ENCODE measurements at regions not wholly inside any gene's neighbourhood (a gene's known extent, or its start where the extent isn't known, plus 50 kb on each side); places are given as distances from the start of the nearest gene placed in this dataset.
"Not testable (repeated sequence)": the region's sequence is repeated elsewhere in the genome, so short reads cannot be mapped to it uniquely, and the experiment has no call there.

GRCh38 chr3:11713171-11713570 lies 69.5 kb upstream of the VGLL4 start:
- Histone ChIP-seq H3K27me3 (ENCODE audit: insufficient read depth, poor library complexity, severe bottlenecking) (no peaks in the 10 kb centered on the region), H3K27ac (ENCODE audit: poor library complexity, severe bottlenecking) (peak overlapping the region; percentile 67), H3K36me3 (ENCODE audit: low read depth) (peaks cover 4% of the 10 kb centered on the region), H3K9me3 (ENCODE audit: severe bottlenecking) (peaks cover 2% of the 10 kb centered on the region), H3K4me1 (ENCODE audit: insufficient read depth, poor library complexity, severe bottlenecking) (peaks cover 22% of the 10 kb centered on the region), H3K4me3 (ENCODE audit: severe bottlenecking) (no peak overlapping the region)
- ATAC-seq (ENCODE audit: low read depth) (peak; percentile 92), DNase-seq (ENCODE audit: low spot score) (no peak)
- TF ChIP-seq CTCF (IDR thresholded peaks at IDR 0.05; ENCODE audit: poor library complexity, severe bottlenecking): no peak

DNA sequence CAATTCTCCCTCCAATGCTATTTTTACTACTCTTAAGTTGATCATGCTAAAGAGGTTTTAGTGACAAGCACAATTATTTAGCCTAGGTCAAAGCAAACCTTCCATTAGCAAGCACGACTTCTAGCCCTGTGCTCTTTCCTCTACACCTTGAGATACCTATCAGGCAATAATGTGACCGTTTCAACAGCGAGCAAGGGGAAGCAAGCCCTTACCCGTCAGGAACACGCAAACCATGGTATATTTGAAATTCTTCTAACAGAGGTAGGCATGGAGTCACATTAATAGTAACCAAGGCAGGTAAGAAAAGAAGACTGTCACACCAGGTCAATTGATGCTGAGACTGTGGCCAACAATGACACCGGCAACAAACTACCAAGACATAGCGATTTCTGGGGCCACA lies 68.9 kb upstream of the VGLL4 start:
- no peak for TF ChIP-seq CTCF (IDR thresholded peaks at IDR 0.05; ENCODE audit: poor library complexity, severe bottlenecking)
- DNase-seq (ENCODE audit: low spot score) (no peak), ATAC-seq (ENCODE audit: low read depth) (no peak; the same call in 2 of the 3 replicates)
- Histone ChIP-seq H3K9me3 (ENCODE audit: severe bottlenecking) (peaks cover 2% of the 10 kb centered on the region), H3K4me3 (ENCODE audit: severe bottlenecking) (no peak overlapping the region), H3K36me3 (ENCODE audit: low read depth) (peaks cover 4% of the 10 kb centered on the region), H3K4me1 (ENCODE audit: insufficient read depth, poor library complexity, severe bottlenecking) (peaks cover 22% of the 10 kb centered on the region), H3K27me3 (ENCODE audit: insufficient read depth, poor library complexity, severe bottlenecking) (no peaks in the 10 kb centered on the region), H3K27ac (ENCODE audit: poor library complexity, severe bottlenecking) (peak overlapping the region; percentile 67)

- H3K4me3 ChIP-seq (ENCODE audit: severe bottlenecking): no peak overlapping the region
- H3K9me3 ChIP-seq (ENCODE audit: severe bottlenecking): peaks cover 2% of the 10 kb centered on the region
- no peak for TF ChIP-seq CTCF (IDR thresholded peaks at IDR 0.05; ENCODE audit: poor library complexity, severe bottlenecking)
- peaks cover 22% of the 10 kb centered on the region for H3K4me1 ChIP-seq (ENCODE audit: insufficient read depth, poor library complexity, severe bottlenecking)
- H3K36me3 ChIP-seq (ENCODE audit: low read depth): peaks cover 4% of the 10 kb centered on the region
- DNase-seq (ENCODE audit: low spot score) (no peak), ATAC-seq (ENCODE audit: low read depth) (no peak)
- no peaks in the 10 kb centered on the region for H3K27me3 ChIP-seq (ENCODE audit: insufficient read depth, poor library complexity, severe bottlenecking)
- H3K27ac ChIP-seq (ENCODE audit: poor library complexity, severe bottlenecking): peak overlapping the region; percentile 67
These were observed 68.2 kb upstream of the VGLL4 start for GRCh38 chr3:11711876-11712275.

GRCh38 chr3:11709782-11710181 lies 66.1 kb upstream of the VGLL4 start:
- no peak overlapping the region for H3K4me3 ChIP-seq (ENCODE audit: severe bottlenecking)
- H3K36me3 ChIP-seq (ENCODE audit: low read depth): peaks cover 4% of the 10 kb centered on the region
- peaks cover 2% of the 10 kb centered on the region for H3K9me3 ChIP-seq (ENCODE audit: severe bottlenecking)
- ATAC-seq (ENCODE audit: low read depth) (no peak), DNase-seq (ENCODE audit: low spot score) (no peak)
- peaks cover 19% of the 10 kb centered on the region for H3K4me1 ChIP-seq (ENCODE audit: insufficient read depth, poor library complexity, severe bottlenecking)
- no peak for TF ChIP-seq CTCF (IDR thresholded peaks at IDR 0.05; ENCODE audit: poor library complexity, severe bottlenecking)
- no peak overlapping the region for H3K27ac ChIP-seq (ENCODE audit: poor library complexity, severe bottlenecking)
- no peaks in the 10 kb centered on the region for H3K27me3 ChIP-seq (ENCODE audit: insufficient read depth, poor library complexity, severe bottlenecking)

GRCh38 chr3:11707084-11707483 lies 63.4 kb upstream of the VGLL4 start:
- not testable (repeated sequence) for H3K27me3 ChIP-seq (ENCODE audit: insufficient read depth, poor library complexity, severe bottlenecking); H3K4me1 ChIP-seq (ENCODE audit: insufficient read depth, poor library complexity, severe bottlenecking); H3K4me3 ChIP-seq (ENCODE audit: severe bottlenecking); H3K27ac ChIP-seq (ENCODE audit: poor library complexity, severe bottlenecking); H3K9me3 ChIP-seq (ENCODE audit: severe bottlenecking); ATAC-seq (ENCODE audit: low read depth); DNase-seq (ENCODE audit: low spot score)
- peaks cover 14% of the 10 kb centered on the region for H3K36me3 ChIP-seq (ENCODE audit: low read depth)

Data from RWPE2 (cell line).